ENCODE measurements at regions not wholly inside any gene's neighbourhood (a gene's known extent, or its start where the extent isn't known, plus 50 kb on each side); places are given as distances from the start of the nearest gene placed in this dataset.

DNA sequence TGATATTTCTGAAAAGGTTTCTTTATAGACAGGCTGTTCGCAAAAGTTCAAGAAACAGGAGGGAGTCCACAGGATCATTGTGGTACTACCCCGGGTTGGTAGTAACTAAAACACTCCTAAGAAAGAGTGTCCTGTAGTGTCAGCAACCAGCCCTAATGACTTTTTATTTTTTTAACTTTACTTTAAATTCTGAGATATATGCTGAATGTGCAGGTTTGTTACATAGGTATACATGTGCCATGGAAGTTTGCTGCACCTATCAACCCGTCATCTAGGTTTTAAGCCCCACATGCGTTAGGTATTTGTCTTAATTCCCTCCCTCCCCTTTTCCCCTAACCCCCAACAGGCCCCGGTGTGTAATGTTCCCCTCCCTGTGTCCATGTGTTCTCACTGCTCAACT lies 1396.9 kb upstream of the ZEB2 start:
- H3K4me3 ChIP-seq (ENCODE audit: low read depth, low read length), result no peak overlapping the region
- no peak for TF ChIP-seq CTCF (IDR thresholded peaks at IDR 0.05; ENCODE audit: insufficient read depth, low read depth, low read length)
- DNase-seq (ENCODE audit: low read depth), result no peak

DNA sequence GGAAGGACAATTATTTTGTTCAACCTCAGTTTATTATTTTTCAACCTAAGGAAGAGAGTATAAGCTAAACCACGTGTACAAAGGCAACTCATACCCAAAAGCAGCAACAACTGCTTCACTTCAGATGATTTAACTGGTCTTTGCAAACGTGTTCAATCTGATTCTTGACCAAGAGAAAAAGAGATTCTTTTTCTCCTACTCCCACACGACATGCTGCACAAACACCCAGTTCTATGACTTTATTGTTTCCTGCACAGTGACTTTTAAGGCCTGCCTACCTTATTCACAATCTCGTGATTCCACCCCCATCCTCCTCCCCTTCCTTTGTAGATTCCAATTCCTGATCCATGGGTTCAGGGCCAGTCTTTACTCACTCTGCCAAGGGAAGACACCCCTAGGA lies 1394.8 kb upstream of the ZEB2 start:
- no peak for DNase-seq (ENCODE audit: low read depth)
- no peak overlapping the region for H3K4me3 ChIP-seq (ENCODE audit: low read depth, low read length)
- no peak for TF ChIP-seq CTCF (IDR thresholded peaks at IDR 0.05; ENCODE audit: insufficient read depth, low read depth, low read length)

- TF ChIP-seq CTCF (IDR thresholded peaks at IDR 0.05; ENCODE audit: insufficient read depth, low read depth, low read length), result no peak
- no peak overlapping the region for H3K4me3 ChIP-seq (ENCODE audit: low read depth, low read length)
- DNase-seq (ENCODE audit: low read depth), result no peak
Observed at GRCh38 chr2:145910416-145910815, 1390.5 kb upstream of the ZEB2 start.

GRCh38 chr2:145909766-145910165 lies 1389.8 kb upstream of the ZEB2 start:
- H3K4me3 ChIP-seq (ENCODE audit: low read depth, low read length), result no peak overlapping the region
- DNase-seq (ENCODE audit: low read depth), result no peak
- TF ChIP-seq CTCF (IDR thresholded peaks at IDR 0.05; ENCODE audit: insufficient read depth, low read depth, low read length), result no peak

DNA sequence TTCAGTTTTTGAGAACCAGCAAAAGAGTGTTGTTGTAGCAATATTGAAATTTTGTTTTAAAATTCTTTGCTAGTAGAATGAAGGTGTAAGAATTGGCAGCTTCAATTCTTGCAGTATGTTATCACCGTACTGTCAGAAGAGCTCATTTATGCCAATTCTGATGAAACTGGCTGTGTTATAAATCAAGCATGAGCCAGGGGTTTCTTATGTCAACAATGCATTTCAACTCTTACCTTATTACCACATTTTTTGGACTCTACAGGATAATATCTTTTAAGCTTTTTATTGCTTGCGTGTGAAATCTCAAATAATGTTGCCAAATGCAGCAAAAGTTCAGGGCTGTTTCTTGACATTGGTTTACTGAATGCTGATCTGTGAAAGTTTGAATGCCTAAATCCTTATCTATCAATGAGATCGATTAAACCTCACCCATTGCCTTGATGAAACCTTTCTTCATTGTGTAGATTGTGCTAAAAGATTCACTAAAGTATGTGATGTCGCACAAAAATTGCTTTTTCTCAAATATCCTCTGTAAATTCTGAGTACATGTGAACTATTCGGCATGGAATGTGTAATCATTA lies 1389.3 kb upstream of the ZEB2 start:
- no peak overlapping the region for H3K4me3 ChIP-seq (ENCODE audit: low read depth, low read length)
- no peak for DNase-seq (ENCODE audit: low read depth)
- TF ChIP-seq CTCF (IDR thresholded peaks at IDR 0.05; ENCODE audit: insufficient read depth, low read depth, low read length), result no peak

GRCh38 chr2:145906354-145906753 lies 1386.4 kb upstream of the ZEB2 start:
- no peak for TF ChIP-seq CTCF (IDR thresholded peaks at IDR 0.05; ENCODE audit: insufficient read depth, low read depth, low read length)
- no peak for DNase-seq (ENCODE audit: low read depth)
- H3K4me3 ChIP-seq (ENCODE audit: low read depth, low read length), result no peak overlapping the region

GRCh38 chr2:145905371-145905770 lies 1385.5 kb upstream of the ZEB2 start:
- no peak for TF ChIP-seq CTCF (IDR thresholded peaks at IDR 0.05; ENCODE audit: insufficient read depth, low read depth, low read length)
- no peak overlapping the region for H3K4me3 ChIP-seq (ENCODE audit: low read depth, low read length)
- no peak for DNase-seq (ENCODE audit: low read depth)
